ENCODE measurements at regions not wholly inside any gene's neighbourhood (a gene's known extent, or its start where the extent isn't known, plus 50 kb on each side); places are given as distances from the start of the nearest gene placed in this dataset.

DNA sequence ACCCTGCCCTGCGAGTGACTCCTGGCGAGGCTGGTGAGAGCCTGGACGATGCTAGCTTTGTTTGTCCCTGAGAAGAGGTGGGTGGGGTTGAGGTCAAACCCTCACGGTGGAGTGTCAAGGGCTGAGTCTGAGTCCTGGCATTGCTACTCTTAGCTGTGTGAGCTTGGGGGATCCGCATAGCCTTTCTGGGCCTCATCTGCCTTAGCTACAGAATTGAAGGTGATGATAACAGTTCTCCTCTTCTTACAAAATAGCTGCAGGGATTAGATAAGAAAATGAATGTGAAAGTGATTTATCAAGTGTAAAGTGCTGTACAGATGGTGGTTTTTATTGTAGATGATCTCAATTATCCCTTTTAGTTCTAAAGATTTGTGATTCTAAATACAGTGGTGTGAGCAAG is 144.6 kb downstream of the LPIN1 start:
- no peak overlapping the region for H3K4me2 ChIP-seq (replicated peaks; ENCODE audit: low read depth, low read length, poor library complexity, severe bottlenecking)
- no peak overlapping the region for H3K27ac Mint-ChIP-seq
- no peak overlapping the region for H3K27ac ChIP-seq (ENCODE audit: low read length in 2 of 2)
- no peak overlapping the region for H2AFZ ChIP-seq (ENCODE audit: insufficient read depth, low read depth, low read length, poor library complexity, severe bottlenecking)
- peaks cover 21% of the 10 kb centered on the region for H3K9me3 Mint-ChIP-seq (ENCODE audit: insufficient read depth)
- intact Hi-C loops (cut with micrococcal nuclease) = no loop called here
- no peak overlapping the region for H3K4me3 Mint-ChIP-seq
- no peaks in the 10 kb centered on the region for H3K4me1 Mint-ChIP-seq
- ChIA-PET CTCF (interaction anchor here (1.4 kb wide), 1 partner anchor 14 kb away, joined by 4 read pairs; no protein-coding TSS in a partner anchor), POLR2A (interaction anchor here (0.6 kb wide), 1 partner anchor 26 kb away, joined by 3 read pairs; no protein-coding TSS in a partner anchor)
- H3K36me3 ChIP-seq (replicated peaks in 1 of 2; ENCODE audit: control extremely low read depth in 1 of 2, control insufficient read depth in 1 of 2, extremely low read depth in 1 of 2, insufficient read depth in 2 of 2, low read length in 1 of 2) = no peaks in the 10 kb centered on the region
- 88% methylated on average over 4 of the region's 5 CpGs for WGBS (ENCODE audit: insufficient coverage)
- no peak overlapping the region for H3K4me3 ChIP-seq (ENCODE audit: control extremely low read depth in 1 of 5, extremely low read depth in 1 of 5, insufficient read depth in 1 of 5, low read depth in 2 of 5, low read length in 4 of 5)
- peaks cover 14 to 48% (median 39%) of the 10 kb centered on the region in 3 donors for H3K9me3 ChIP-seq (ENCODE audit: control extremely low read depth in 1 of 3, control insufficient read depth in 2 of 3, insufficient read depth in 1 of 3, low read length in 2 of 3)
- DNase-seq = no peak
- H4K20me1 ChIP-seq (ENCODE audit: control insufficient read depth, insufficient read depth, low read length, poor library complexity, severe bottlenecking) = no peaks in the 10 kb centered on the region
- H3K27me3 ChIP-seq (replicated peaks in 1 of 4; ENCODE audit: control extremely low read depth in 1 of 4, control insufficient read depth in 3 of 4, insufficient read depth in 4 of 4, low read length in 3 of 4) = no peaks in the 10 kb centered on the region
- H3K27me3 Mint-ChIP-seq = no peaks in the 10 kb centered on the region
- H3K4me1 ChIP-seq (ENCODE audit: control insufficient read depth in 2 of 2, insufficient read depth in 2 of 2, low read length in 2 of 2) = no peaks in the 10 kb centered on the region
- H3K9ac ChIP-seq (ENCODE audit: low read length) = no peak overlapping the region
- no peak for TF ChIP-seq EZH2 (IDR thresholded peaks at IDR 0.05; ENCODE audit: borderline replicate concordance, insufficient read depth, low read depth, low read length, poor library complexity, severe bottlenecking)
- TF ChIP-seq, protein P1, sequence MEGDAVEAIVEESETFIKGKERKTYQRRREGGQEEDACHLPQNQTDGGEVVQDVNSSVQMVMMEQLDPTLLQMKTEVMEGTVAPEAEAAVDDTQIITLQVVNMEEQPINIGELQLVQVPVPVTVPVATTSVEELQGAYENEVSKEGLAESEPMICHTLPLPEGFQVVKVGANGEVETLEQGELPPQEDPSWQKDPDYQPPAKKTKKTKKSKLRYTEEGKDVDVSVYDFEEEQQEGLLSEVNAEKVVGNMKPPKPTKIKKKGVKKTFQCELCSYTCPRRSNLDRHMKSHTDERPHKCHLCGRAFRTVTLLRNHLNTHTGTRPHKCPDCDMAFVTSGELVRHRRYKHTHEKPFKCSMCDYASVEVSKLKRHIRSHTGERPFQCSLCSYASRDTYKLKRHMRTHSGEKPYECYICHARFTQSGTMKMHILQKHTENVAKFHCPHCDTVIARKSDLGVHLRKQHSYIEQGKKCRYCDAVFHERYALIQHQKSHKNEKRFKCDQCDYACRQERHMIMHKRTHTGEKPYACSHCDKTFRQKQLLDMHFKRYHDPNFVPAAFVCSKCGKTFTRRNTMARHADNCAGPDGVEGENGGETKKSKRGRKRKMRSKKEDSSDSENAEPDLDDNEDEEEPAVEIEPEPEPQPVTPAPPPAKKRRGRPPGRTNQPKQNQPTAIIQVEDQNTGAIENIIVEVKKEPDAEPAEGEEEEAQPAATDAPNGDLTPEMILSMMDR (IDR thresholded peaks at IDR 0.05) = no peak
- no peak for ATAC-seq (ENCODE audit: low read depth)
- no peaks in the 10 kb centered on the region for H3K79me2 ChIP-seq (ENCODE audit: control insufficient read depth, insufficient read depth, low read length)

DNA sequence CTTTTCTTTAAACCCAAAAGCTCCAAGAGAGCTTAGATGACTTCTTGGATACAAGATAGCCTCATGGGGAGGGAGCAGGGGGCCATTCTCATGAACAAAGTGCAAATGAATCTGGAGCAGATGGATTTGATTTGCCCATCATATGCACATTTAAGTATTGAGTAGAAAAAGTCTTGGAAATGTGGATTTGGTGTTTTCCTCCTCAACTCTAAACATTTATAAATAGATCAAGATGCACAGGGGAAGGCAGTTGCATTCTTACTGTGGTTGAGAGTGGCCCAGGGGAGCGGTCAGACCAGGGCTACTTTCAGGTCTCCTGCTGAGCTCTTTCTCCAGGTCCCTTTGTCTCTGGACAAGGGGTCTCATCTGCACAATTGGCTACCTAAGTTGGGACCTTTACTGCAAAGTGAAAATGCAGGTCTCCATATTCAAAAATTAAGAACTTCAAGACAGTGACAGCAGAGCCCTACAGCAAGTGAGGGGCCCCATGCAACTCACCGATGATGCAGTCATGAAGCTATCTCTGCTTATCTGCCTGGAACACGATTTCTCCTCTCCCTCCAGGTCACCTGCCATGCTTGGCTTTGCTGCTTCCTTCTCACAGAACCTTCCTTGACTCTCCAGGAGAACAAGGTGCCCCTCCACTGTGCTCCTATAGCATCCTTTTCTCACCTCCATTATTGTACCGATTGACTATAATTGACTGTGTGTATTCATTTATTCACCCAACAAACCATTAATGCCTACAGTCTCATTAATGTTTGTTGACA is 145.4 kb downstream of the LPIN1 start:
- TF ChIP-seq, protein P1 (IDR thresholded peaks at IDR 0.05) = no peak
- TF ChIP-seq EZH2 (IDR thresholded peaks at IDR 0.05; ENCODE audit: borderline replicate concordance, insufficient read depth, low read depth, low read length, poor library complexity, severe bottlenecking) = no peak
- Mint-ChIP-seq H3K9me3 (ENCODE audit: insufficient read depth) (peaks cover 21% of the 10 kb centered on the region), H3K27me3 (no peaks in the 10 kb centered on the region), H3K4me3 (no peak overlapping the region), H3K27ac (no peak overlapping the region), H3K4me1 (no peaks in the 10 kb centered on the region)
- no peaks in the 10 kb centered on the region for H3K79me2 ChIP-seq (ENCODE audit: control insufficient read depth, insufficient read depth, low read length)
- H3K36me3 ChIP-seq (replicated peaks in 1 of 2; ENCODE audit: control extremely low read depth in 1 of 2, control insufficient read depth in 1 of 2, extremely low read depth in 1 of 2, insufficient read depth in 2 of 2, low read length in 1 of 2) = no peaks in the 10 kb centered on the region
- H3K27me3 ChIP-seq (replicated peaks in 1 of 4; ENCODE audit: control extremely low read depth in 1 of 4, control insufficient read depth in 3 of 4, insufficient read depth in 4 of 4, low read length in 3 of 4) = no peaks in the 10 kb centered on the region
- no peak for DNase-seq
- H2AFZ ChIP-seq (ENCODE audit: insufficient read depth, low read depth, low read length, poor library complexity, severe bottlenecking) = no peak overlapping the region
- 92% methylated on average over 2 of the region's 4 CpGs for WGBS (ENCODE audit: insufficient coverage)
- no peak overlapping the region for H3K27ac ChIP-seq (ENCODE audit: low read length in 2 of 2)
- ATAC-seq (ENCODE audit: low read depth) = no peak
- H3K9me3 ChIP-seq (ENCODE audit: control extremely low read depth in 1 of 3, control insufficient read depth in 2 of 3, insufficient read depth in 1 of 3, low read length in 2 of 3) = peaks cover 14 to 48% (median 39%) of the 10 kb centered on the region in 3 donors
- CTCF ChIA-PET = no interaction called here
- H3K4me3 ChIP-seq (ENCODE audit: control extremely low read depth in 1 of 5, extremely low read depth in 1 of 5, insufficient read depth in 1 of 5, low read depth in 2 of 5, low read length in 4 of 5) = no peak overlapping the region
- H3K4me2 ChIP-seq (replicated peaks; ENCODE audit: low read depth, low read length, poor library complexity, severe bottlenecking) = no peak overlapping the region
- POLR2A ChIA-PET = interaction anchor here (0.6 kb wide), 1 partner anchor 26 kb away, joined by 3 read pairs; no protein-coding TSS in a partner anchor
- H3K4me1 ChIP-seq (ENCODE audit: control insufficient read depth in 2 of 2, insufficient read depth in 2 of 2, low read length in 2 of 2) = no peaks in the 10 kb centered on the region
- H3K9ac ChIP-seq (ENCODE audit: low read length) = no peak overlapping the region
- intact Hi-C loops (cut with micrococcal nuclease) = no loop called here
- no peaks in the 10 kb centered on the region for H4K20me1 ChIP-seq (ENCODE audit: control insufficient read depth, insufficient read depth, low read length, poor library complexity, severe bottlenecking)

Data from B cell (primary cell).